ENCODE measurements at regions not wholly inside any gene's neighbourhood (a gene's known extent, or its start where the extent isn't known, plus 50 kb on each side); places are given as distances from the start of the nearest gene placed in this dataset.

DNA sequence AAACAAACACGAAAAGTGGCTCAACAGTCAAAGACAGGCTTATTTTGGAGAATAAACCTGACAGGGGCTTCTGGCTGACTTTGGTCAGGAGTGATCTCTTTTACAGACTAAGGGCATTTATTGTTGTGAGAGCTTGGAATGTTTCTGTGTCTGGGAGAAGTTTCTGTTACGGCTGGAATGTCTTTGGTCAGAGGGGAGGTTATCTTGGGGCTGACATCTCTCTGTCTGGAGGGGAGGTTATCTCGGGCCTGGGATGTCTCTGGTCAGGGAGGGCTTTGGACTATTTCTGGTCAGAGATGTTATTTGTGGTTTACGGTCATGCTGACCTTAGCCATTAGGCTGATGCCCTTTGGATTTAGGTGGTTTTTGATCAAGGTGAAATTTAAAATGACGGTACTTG lies 345.5 kb upstream of the FSIP2 start:
- Histone ChIP-seq H2AFZ (ENCODE audit: low read length) (no peak overlapping the region), H3K36me3 (ENCODE audit: control insufficient read depth, insufficient read depth, low read length) (no peaks in the 10 kb centered on the region), H3K4me3 (replicated peaks in 1 of 4; ENCODE audit: control extremely low read depth in 1 of 4, insufficient read depth in 1 of 4, low read depth in 3 of 4, low read length in 4 of 4) (no peak overlapping the region), H3K4me2 (ENCODE audit: extremely low read depth, insufficient read depth, low read length) (no peak overlapping the region), H3K27ac (ENCODE audit: insufficient read depth, low read length) (no peak overlapping the region), H3K79me2 (ENCODE audit: control insufficient read depth, insufficient read depth, low read length) (no peaks in the 10 kb centered on the region), H4K20me1 (ENCODE audit: control insufficient read depth, extremely low read depth, insufficient read depth, low read length) (no peaks in the 10 kb centered on the region), H3K9me3 (ENCODE audit: control insufficient read depth, insufficient read depth, low read depth, low read length) (no peaks in the 10 kb centered on the region), H3K9ac (ENCODE audit: insufficient read depth, low read length) (no peak overlapping the region), H3K27me3 (ENCODE audit: control insufficient read depth, insufficient read depth, low read length) (no peaks in the 10 kb centered on the region), H3K4me1 (ENCODE audit: control insufficient read depth, extremely low read depth, insufficient read depth, low read length) (no peaks in the 10 kb centered on the region)
- TF ChIP-seq CTCF (conservative IDR thresholded peaks at IDR 0.05 in 1 of 2, IDR thresholded peaks at IDR 0.05 in 1 of 2; ENCODE audit: low read depth in 1 of 2, low read length in 2 of 2) (no peak), EZH2 (IDR thresholded peaks at IDR 0.05; ENCODE audit: low read length, missing control alignments) (no peak)
- DNase-seq (ENCODE audit: low read depth in 2 of 2), result no peak

DNA sequence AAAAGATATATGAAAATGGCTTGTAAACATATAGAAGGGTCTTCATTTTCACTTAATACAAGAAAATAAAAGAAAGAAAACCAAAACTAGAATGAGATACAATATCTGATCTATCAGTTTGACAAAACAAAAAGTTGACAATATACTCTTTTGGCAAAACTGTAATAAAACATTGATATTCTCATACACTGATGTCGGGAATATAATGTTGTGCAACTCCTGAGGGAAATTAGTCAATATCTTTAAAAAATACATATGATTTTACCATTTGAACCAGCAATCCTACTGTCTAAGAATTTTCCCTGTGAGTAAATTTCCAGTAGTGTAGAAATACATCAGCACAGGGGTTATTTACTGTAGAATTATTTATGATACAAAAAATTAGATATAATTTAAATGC lies 336.1 kb upstream of the FSIP2 start:
- H3K4me1 ChIP-seq (ENCODE audit: control insufficient read depth, extremely low read depth, insufficient read depth, low read length), result no peaks in the 10 kb centered on the region
- TF ChIP-seq CTCF (conservative IDR thresholded peaks at IDR 0.05 in 1 of 2, IDR thresholded peaks at IDR 0.05 in 1 of 2; ENCODE audit: low read depth in 1 of 2, low read length in 2 of 2) (no peak), EZH2 (IDR thresholded peaks at IDR 0.05; ENCODE audit: low read length, missing control alignments) (no peak)
- H3K27me3 ChIP-seq (ENCODE audit: control insufficient read depth, insufficient read depth, low read length), result no peaks in the 10 kb centered on the region
- no peak overlapping the region for H3K27ac ChIP-seq (ENCODE audit: insufficient read depth, low read length)
- H3K9me3 ChIP-seq (ENCODE audit: control insufficient read depth, insufficient read depth, low read depth, low read length), result no peaks in the 10 kb centered on the region
- no peak for DNase-seq (ENCODE audit: low read depth in 2 of 2)
- H2AFZ ChIP-seq (ENCODE audit: low read length), result no peak overlapping the region
- no peaks in the 10 kb centered on the region for H3K79me2 ChIP-seq (ENCODE audit: control insufficient read depth, insufficient read depth, low read length)
- no peak overlapping the region for H3K9ac ChIP-seq (ENCODE audit: insufficient read depth, low read length)
- no peak overlapping the region for H3K4me3 ChIP-seq (replicated peaks in 1 of 4; ENCODE audit: control extremely low read depth in 1 of 4, insufficient read depth in 1 of 4, low read depth in 3 of 4, low read length in 4 of 4)
- no peaks in the 10 kb centered on the region for H3K36me3 ChIP-seq (ENCODE audit: control insufficient read depth, insufficient read depth, low read length)
- H4K20me1 ChIP-seq (ENCODE audit: control insufficient read depth, extremely low read depth, insufficient read depth, low read length), result no peaks in the 10 kb centered on the region
- no peak overlapping the region for H3K4me2 ChIP-seq (ENCODE audit: extremely low read depth, insufficient read depth, low read length)

- DNase-seq (ENCODE audit: low read depth in 2 of 2), result no peak
- no peak overlapping the region for H3K27ac ChIP-seq (ENCODE audit: insufficient read depth, low read length)
- no peaks in the 10 kb centered on the region for H3K4me1 ChIP-seq (ENCODE audit: control insufficient read depth, extremely low read depth, insufficient read depth, low read length)
- H3K4me3 ChIP-seq (replicated peaks in 1 of 4; ENCODE audit: control extremely low read depth in 1 of 4, insufficient read depth in 1 of 4, low read depth in 3 of 4, low read length in 4 of 4), result no peak overlapping the region
- H3K4me2 ChIP-seq (ENCODE audit: extremely low read depth, insufficient read depth, low read length), result no peak overlapping the region
- no peak for TF ChIP-seq CTCF (conservative IDR thresholded peaks at IDR 0.05 in 1 of 2, IDR thresholded peaks at IDR 0.05 in 1 of 2; ENCODE audit: low read depth in 1 of 2, low read length in 2 of 2)
- TF ChIP-seq EZH2 (IDR thresholded peaks at IDR 0.05; ENCODE audit: low read length, missing control alignments), result no peak
- no peaks in the 10 kb centered on the region for H3K36me3 ChIP-seq (ENCODE audit: control insufficient read depth, insufficient read depth, low read length)
- no peaks in the 10 kb centered on the region for H3K9me3 ChIP-seq (ENCODE audit: control insufficient read depth, insufficient read depth, low read depth, low read length)
- H3K9ac ChIP-seq (ENCODE audit: insufficient read depth, low read length), result no peak overlapping the region
- H3K79me2 ChIP-seq (ENCODE audit: control insufficient read depth, insufficient read depth, low read length), result no peaks in the 10 kb centered on the region
- H2AFZ ChIP-seq (ENCODE audit: low read length), result no peak overlapping the region
- H4K20me1 ChIP-seq (ENCODE audit: control insufficient read depth, extremely low read depth, insufficient read depth, low read length), result no peaks in the 10 kb centered on the region
- H3K27me3 ChIP-seq (ENCODE audit: control insufficient read depth, insufficient read depth, low read length), result no peaks in the 10 kb centered on the region
Measured at GRCh38 chr2:185404578-185404977, 334.0 kb upstream of the FSIP2 start.
